ENCODE measurements at regions not wholly inside any gene's neighbourhood (a gene's known extent, or its start where the extent isn't known, plus 50 kb on each side); places are given as distances from the start of the nearest gene placed in this dataset.

DNA sequence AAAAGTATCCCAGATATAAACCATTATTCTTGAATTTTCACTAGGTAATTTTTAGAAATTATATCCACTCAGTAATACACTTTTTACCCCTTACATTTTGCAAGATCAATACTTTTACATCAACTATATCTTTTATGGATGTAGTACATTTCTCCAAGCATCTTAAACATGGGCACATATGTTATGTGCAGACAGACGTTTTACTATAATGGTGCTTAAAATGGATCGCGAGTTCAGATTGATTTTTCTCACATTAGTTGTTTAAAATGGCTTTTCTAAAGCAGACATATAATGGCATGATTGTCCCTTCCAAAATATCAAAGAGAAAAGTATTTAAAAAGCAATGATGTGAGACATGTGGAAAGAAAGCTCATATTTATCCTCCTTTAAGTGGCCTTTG, 786.1 kb downstream of the PDHA2 start:
- TF ChIP-seq, protein P1, sequence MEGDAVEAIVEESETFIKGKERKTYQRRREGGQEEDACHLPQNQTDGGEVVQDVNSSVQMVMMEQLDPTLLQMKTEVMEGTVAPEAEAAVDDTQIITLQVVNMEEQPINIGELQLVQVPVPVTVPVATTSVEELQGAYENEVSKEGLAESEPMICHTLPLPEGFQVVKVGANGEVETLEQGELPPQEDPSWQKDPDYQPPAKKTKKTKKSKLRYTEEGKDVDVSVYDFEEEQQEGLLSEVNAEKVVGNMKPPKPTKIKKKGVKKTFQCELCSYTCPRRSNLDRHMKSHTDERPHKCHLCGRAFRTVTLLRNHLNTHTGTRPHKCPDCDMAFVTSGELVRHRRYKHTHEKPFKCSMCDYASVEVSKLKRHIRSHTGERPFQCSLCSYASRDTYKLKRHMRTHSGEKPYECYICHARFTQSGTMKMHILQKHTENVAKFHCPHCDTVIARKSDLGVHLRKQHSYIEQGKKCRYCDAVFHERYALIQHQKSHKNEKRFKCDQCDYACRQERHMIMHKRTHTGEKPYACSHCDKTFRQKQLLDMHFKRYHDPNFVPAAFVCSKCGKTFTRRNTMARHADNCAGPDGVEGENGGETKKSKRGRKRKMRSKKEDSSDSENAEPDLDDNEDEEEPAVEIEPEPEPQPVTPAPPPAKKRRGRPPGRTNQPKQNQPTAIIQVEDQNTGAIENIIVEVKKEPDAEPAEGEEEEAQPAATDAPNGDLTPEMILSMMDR (IDR thresholded peaks at IDR 0.05; ENCODE audit: extremely low read depth, insufficient read depth, missing control alignments), result no peak
- no peak for DNase-seq (ENCODE audit: low spot score)
- in situ Hi-C loops (cut with MboI; ENCODE audit: low pct_unique_long_range_greater_than_20kb, low sequenced_read_pairs, unreplicated experiment), result no loop called here

DNA sequence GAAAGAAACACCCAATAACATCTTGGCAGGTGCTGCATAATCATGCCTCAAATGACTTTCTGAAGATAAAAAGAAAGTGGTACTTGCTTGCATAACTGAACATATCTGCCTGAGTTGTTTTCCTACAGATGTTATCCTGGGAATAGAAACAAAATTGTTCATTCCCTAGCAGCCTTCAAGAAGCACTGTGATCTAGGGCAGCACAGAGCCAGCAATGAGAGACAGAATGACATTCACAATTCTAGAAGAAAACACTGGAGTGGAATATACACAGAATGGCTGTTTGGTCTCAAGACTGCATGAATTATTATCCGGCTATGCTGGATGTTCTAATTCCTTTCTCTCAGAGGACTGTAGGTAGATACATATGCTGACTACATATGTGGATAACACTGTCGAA, 790.9 kb downstream of the PDHA2 start:
- in situ Hi-C loops (cut with MboI; ENCODE audit: low pct_unique_long_range_greater_than_20kb, low sequenced_read_pairs, unreplicated experiment), result no loop called here

DNA sequence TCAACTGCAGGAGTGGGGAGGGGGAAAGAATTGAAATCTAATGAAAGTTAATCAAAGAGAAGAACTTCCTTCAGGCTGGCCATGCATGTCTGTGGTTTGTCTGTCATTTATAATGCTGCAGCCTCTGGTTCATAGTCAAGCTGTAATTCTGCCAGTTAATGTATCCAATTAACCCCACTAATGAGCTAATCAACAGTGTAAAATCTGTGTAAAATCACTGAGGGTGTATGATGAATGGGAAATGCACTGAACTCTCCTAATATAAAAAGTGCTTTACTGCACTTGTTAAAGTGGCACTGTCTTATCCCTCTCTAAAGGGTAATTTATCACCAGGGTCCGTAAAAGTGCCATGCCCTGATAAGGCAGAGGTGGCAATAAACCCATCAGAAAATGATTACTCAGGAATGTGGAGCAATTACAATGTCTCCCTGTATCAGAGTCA, 798.1 kb downstream of the PDHA2 start:
- in situ Hi-C loops (cut with MboI; ENCODE audit: low pct_unique_long_range_greater_than_20kb, low sequenced_read_pairs, unreplicated experiment), result no loop called here
- TF ChIP-seq, protein P1 (IDR thresholded peaks at IDR 0.05; ENCODE audit: extremely low read depth, insufficient read depth, missing control alignments), result no peak
- no peak for DNase-seq (ENCODE audit: low spot score)

More for the DNA sequence above, 790.9 kb downstream of the PDHA2 start:
- DNase-seq (ENCODE audit: low spot score), result no peak
- TF ChIP-seq, protein P1 (IDR thresholded peaks at IDR 0.05; ENCODE audit: extremely low read depth, insufficient read depth, missing control alignments), result no peak

DNA sequence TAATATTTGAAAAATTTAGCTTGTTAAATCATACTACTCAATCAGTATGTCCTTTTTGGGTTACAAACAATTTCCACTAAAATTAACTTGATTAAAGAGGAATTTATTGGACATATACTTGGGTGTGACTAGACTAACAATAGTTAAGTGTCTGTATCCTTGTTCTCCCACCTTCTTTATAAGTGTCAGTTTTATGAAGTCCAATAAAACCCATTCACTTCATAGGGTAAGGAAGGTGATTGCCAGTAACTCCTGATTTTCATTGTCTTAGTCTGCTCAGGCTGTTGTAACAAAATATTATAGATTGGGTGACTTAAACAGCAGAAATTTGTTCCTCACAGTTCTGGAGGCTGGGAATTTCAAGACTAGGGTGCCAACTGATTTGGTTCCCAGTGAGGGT, 800.0 kb downstream of the PDHA2 start:
- in situ Hi-C loops (cut with MboI; ENCODE audit: low pct_unique_long_range_greater_than_20kb, low sequenced_read_pairs, unreplicated experiment), result no loop called here
- DNase-seq (ENCODE audit: low spot score), result no peak
- TF ChIP-seq, protein P1 (IDR thresholded peaks at IDR 0.05; ENCODE audit: extremely low read depth, insufficient read depth, missing control alignments), result no peak

GRCh38 chr4:96642490-96642889, 802.6 kb downstream of the PDHA2 start:
- TF ChIP-seq, protein P1 (IDR thresholded peaks at IDR 0.05; ENCODE audit: extremely low read depth, insufficient read depth, missing control alignments), result no peak
- in situ Hi-C loops (cut with MboI; ENCODE audit: low pct_unique_long_range_greater_than_20kb, low sequenced_read_pairs, unreplicated experiment), result no loop called here
- DNase-seq (ENCODE audit: low spot score), result no peak

GRCh38 chr4:96646146-96646545, 806.3 kb downstream of the PDHA2 start:
- DNase-seq (ENCODE audit: low spot score), result no peak
- in situ Hi-C loops (cut with MboI; ENCODE audit: low pct_unique_long_range_greater_than_20kb, low sequenced_read_pairs, unreplicated experiment), result no loop called here
- TF ChIP-seq, protein P1 (IDR thresholded peaks at IDR 0.05; ENCODE audit: extremely low read depth, insufficient read depth, missing control alignments), result no peak

DNA sequence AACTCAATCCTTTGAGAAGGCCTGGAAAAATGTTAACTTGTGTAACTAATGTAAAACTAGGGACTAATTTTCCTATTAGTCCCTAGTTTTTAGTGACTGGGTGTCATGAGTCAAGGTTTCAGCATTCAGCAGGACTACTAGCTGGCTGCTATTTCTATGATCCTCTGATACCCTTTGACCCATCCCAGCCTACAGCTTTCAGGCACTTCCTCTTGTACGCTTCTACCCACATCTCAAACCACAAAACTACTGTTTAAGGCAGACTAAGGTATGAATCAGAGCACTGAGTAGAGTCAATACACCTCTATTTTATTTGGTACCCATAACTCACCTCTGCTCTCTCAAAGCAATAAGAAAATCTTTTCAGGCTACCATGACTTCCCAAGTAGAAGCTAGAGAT, 809.6 kb downstream of the PDHA2 start:
- in situ Hi-C loops (cut with MboI; ENCODE audit: low pct_unique_long_range_greater_than_20kb, low sequenced_read_pairs, unreplicated experiment), result no loop called here
- DNase-seq (ENCODE audit: low spot score), result no peak

More for the DNA sequence above, 809.6 kb downstream of the PDHA2 start:
- TF ChIP-seq, protein P1 (IDR thresholded peaks at IDR 0.05; ENCODE audit: extremely low read depth, insufficient read depth, missing control alignments), result no peak
